ENCODE measurements at regions not wholly inside any gene's neighbourhood (a gene's known extent, or its start where the extent isn't known, plus 50 kb on each side); places are given as distances from the start of the nearest gene placed in this dataset.

DNA sequence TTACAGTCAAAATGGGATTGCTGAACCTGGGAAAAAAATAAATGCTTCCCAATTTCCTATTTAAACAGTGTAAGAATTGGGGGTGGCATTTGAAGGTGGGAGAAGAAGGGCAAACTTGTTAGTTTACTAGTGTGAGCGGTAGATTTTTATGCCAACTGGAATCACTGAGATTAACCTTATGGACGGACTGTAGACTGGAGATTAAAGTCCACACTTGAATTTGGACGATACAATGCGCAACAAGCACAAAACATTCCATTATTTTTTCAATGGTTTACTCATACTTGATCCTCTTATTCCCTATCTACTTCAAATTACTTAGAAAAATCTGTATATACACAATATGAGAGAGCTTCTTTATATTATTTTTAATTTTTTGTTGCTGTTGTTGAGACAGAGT is 269.6 kb upstream of the KLF14 start:
- TF ChIP-seq, protein P1, sequence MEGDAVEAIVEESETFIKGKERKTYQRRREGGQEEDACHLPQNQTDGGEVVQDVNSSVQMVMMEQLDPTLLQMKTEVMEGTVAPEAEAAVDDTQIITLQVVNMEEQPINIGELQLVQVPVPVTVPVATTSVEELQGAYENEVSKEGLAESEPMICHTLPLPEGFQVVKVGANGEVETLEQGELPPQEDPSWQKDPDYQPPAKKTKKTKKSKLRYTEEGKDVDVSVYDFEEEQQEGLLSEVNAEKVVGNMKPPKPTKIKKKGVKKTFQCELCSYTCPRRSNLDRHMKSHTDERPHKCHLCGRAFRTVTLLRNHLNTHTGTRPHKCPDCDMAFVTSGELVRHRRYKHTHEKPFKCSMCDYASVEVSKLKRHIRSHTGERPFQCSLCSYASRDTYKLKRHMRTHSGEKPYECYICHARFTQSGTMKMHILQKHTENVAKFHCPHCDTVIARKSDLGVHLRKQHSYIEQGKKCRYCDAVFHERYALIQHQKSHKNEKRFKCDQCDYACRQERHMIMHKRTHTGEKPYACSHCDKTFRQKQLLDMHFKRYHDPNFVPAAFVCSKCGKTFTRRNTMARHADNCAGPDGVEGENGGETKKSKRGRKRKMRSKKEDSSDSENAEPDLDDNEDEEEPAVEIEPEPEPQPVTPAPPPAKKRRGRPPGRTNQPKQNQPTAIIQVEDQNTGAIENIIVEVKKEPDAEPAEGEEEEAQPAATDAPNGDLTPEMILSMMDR (IDR thresholded peaks at IDR 0.05), result no peak
- TF ChIP-seq TCF7 (CRISPR knock-in tag; IDR thresholded peaks at IDR 0.05; ENCODE audit: low read depth), result no peak
- TF ChIP-seq, protein P2, sequence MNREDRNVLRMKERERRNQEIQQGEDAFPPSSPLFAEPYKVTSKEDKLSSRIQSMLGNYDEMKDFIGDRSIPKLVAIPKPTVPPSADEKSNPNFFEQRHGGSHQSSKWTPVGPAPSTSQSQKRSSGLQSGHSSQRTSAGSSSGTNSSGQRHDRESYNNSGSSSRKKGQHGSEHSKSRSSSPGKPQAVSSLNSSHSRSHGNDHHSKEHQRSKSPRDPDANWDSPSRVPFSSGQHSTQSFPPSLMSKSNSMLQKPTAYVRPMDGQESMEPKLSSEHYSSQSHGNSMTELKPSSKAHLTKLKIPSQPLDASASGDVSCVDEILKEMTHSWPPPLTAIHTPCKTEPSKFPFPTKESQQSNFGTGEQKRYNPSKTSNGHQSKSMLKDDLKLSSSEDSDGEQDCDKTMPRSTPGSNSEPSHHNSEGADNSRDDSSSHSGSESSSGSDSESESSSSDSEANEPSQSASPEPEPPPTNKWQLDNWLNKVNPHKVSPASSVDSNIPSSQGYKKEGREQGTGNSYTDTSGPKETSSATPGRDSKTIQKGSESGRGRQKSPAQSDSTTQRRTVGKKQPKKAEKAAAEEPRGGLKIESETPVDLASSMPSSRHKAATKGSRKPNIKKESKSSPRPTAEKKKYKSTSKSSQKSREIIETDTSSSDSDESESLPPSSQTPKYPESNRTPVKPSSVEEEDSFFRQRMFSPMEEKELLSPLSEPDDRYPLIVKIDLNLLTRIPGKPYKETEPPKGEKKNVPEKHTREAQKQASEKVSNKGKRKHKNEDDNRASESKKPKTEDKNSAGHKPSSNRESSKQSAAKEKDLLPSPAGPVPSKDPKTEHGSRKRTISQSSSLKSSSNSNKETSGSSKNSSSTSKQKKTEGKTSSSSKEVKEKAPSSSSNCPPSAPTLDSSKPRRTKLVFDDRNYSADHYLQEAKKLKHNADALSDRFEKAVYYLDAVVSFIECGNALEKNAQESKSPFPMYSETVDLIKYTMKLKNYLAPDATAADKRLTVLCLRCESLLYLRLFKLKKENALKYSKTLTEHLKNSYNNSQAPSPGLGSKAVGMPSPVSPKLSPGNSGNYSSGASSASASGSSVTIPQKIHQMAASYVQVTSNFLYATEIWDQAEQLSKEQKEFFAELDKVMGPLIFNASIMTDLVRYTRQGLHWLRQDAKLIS (CRISPR knock-in tag; IDR thresholded peaks at IDR 0.05; ENCODE audit: borderline replicate concordance), result no peak
- TF ChIP-seq GABPB1 (CRISPR knock-in tag; IDR thresholded peaks at IDR 0.05), result no peak
- no peak for TF ChIP-seq ETV6 (CRISPR knock-in tag; IDR thresholded peaks at IDR 0.05)

All from WTC11 (cell line).